ENCODE measurements at regions not wholly inside any gene's neighbourhood (a gene's known extent, or its start where the extent isn't known, plus 50 kb on each side); places are given as distances from the start of the nearest gene placed in this dataset.
"Not testable (repeated sequence)": the region's sequence is repeated elsewhere in the genome, so short reads cannot be mapped to it uniquely, and the experiment has no call there.

DNA sequence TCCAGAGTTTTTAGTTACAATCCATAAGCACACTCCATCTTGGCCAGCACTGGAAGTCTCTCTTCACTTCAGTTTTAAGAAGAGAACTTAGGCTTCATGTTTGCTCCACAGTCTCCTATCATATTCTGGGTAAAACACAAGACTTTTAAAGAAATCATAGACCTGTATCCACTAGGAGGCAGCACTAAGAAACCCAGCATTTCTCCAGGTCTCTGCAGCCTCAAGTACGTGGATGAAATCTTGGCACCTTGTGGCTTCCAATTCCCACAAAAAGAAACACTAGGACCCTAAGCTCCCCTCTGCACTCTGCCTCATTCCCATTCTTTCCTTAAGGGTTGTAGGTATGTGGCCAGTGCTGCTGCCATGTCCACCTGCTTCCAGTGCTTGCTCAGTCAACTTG, 367.3 kb upstream of the CASK start:
- DNase-seq = no peak

DNA sequence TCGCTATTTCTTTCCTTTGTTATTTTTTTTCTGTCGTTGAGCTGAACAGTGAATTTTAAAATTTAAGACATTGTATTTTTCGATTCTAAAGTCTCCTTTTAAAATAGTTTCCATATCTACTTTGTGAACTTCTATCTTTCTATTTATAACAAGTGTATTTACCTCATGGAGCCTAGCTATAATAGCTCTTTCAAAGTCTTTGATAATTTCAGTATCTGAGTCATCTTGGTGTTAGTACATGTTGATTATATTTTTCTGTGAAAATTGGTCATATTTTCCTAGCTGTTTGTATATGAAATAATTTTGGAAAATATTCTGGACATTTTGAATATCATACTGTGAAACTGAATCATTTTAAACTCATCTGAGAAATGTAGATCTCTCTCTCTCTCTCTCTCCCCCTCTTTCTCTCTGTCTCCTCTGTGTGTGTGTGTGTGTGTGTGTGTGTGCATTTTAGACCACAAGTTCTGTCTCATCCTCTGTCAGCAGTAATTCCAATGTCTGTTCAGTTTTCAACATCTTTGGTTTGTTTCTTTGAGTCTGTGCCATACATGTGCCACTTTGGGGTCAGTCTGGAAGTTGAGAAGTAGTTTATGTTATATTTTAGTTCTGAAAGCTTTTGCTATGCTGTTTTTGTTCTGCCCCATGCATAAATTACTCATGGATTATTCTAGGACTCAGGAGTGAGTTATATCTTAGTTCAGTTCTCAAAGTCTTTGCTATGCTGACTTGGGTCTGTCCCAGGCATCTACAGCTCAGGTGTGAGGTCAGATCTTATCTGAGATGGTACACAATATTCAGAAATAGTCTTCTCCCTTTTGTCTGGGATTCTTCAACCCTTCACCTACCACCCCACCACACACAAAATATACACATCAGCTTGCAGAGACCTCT, 366.4 kb upstream of the CASK start:
- no peak for DNase-seq

DNA sequence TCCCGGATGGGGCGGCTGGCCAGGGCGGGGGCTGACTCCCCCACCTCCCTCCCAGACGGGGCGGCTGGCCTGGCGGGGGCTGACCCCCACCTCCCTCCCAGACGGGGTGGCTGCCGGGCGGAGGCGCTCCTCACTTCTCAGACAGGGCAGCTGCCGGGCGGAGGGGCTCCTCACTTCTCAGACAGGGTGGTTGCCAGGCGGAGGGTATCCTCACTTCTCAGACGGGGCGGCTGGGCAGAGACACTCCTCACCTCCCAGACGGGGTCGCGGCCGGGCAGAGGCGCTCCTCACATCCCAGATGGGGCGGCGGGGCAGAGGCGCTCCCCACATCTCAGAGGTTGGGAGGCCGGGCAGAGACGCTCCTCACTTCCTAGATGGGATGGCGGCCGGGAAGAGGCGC, 362.3 kb upstream of the CASK start:
- DNase-seq = not testable (repeated sequence)

DNA sequence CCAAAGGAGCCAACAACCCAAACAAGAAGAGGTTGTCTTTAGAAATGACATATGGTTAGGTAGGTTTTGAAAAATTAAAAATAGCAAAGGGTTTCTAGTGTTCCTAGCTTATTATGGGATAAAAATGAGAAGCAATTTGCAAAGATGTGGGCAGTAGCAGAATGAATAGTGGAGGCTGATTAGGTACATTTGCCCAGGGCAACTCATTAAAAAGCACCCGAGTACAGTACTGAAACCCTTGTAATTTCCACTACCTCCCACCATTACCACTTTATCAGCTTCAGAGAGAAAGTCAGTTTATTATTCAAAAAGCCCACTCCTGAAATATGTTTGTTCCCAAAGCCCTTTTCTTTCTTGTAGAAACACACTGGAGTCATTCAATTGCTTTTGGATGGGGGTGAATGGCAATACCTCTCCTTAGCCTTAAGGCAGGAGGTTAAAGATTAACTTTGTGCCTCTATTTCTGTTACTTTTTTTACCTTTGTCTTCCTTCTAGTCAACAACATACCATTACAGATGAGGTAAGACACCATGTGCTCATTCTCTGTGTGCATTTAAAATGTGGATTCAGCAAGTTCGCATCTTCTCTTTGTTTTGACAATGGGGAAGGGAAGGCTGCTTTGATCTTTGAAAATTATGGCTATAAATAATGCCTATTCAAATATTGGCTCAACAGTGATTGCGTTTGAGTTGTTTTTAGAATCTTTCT, 353.8 kb upstream of the CASK start:
- no peak for DNase-seq

DNA sequence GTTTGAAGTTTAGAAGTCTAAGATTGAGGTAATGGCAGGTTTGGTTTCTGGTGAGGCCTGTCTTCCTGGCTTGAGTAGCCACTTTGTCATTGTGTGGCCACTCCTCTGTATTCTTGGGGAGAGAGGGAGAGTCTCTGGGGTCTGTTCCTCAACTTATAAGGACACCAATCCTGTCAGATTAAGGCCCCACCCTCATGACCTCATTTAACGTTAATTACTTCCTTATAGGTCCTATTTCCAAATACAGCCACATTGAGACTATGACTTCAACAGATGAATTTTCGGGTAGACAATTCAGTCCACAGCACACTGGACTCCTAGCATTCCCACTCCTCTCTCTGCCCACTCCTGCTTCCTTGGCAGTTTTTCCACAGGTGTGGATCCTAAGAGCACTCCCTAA, 350.8 kb upstream of the CASK start:
- no peak for DNase-seq

DNA sequence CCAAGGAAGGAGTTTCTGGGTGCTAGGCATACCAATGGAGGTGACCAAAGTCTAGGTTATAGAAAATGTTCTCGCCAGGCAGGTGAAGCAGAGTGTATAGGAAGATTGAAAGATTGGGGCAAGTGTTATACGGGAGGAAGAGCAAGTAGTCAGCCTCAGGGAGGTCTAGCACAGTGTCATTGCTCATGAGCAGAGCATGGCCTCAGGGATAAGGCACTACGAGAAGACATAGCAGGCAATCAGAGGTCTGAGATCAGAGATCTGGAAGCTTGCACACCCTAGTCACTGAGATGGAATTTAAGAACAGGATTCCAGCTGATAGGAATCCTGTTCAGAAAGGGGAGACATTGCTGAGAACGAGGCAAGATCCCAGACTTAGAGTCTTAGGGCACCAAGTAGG, 350.0 kb upstream of the CASK start:
- no peak for DNase-seq

DNA sequence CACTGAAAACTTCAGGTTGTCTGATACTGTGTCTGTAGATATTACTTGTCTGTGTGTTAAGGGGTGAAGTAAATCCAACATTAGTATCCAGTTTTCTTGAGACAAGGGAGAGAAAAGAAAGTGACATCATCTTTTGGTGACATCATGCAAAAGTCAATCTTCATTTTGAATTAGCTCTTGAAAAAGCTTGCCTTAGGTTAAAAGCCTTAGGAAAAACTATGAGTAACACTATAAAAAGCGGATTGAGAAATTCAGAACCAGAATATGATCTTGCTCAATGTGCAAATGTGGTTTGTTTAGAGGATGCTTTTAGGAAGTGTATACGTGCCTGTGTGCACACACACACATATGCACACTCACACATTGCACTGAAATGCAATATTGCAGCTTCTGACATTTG, 345.8 kb upstream of the CASK start:
- DNase-seq = peak; percentile 14

DNA sequence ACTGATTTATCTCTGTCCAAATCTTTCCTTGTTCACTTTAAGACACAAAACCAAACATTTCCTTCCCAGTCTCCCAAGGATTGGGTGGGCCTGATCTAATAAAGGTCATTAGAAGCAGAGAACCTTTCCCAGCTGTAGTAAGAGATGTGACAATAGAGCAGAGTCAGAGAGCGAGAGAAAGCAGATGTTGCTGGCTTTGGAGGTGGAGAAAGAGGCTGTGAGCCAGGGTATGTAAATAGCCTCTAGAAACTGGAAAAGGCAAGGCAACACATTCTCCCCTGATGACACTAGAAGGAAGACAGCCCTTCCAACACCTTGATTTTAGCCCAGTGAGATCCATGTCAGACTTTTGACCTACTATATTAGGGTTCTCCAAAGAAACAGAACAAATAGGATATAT, 337.5 kb upstream of the CASK start:
- no peak for DNase-seq

DNA sequence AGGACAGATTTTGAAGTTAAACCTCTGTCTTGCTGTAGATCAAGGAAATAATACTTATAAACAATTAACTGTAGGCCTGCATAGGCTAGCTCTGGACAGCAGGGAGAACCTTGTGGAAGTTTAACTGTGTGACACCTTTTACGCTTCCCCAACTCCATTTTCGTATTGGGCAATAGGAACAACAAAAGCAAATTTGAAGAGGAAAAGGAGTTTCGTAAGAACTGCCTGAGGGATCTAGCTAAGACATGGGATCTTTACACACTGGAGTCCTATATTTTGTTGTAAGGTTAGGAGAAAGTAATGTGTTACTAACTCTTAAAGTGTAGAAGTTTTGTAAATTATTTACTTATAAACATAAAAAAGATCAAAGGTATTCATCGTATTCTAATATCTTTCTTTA, 324.9 kb upstream of the CASK start:
- DNase-seq = no peak

DNA sequence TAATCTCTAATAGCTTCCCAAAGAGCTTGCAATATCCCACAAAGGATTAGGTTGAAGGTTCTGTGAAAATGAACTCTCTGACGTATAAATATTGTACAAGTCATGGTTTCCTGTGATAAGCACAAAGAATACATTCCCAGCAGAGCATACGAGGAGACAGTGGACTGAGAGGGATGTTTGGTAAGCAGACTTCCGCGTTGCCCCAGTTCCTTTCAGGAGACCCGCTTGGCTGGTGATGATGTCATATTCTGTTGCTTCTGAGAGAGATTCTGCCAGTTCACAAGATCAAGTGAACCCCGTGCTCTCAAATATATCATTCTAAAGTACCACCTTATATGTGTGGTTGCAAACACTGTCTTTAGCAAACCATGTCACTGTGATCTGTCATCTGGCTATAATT, 323.9 kb upstream of the CASK start:
- no peak for DNase-seq

DNA sequence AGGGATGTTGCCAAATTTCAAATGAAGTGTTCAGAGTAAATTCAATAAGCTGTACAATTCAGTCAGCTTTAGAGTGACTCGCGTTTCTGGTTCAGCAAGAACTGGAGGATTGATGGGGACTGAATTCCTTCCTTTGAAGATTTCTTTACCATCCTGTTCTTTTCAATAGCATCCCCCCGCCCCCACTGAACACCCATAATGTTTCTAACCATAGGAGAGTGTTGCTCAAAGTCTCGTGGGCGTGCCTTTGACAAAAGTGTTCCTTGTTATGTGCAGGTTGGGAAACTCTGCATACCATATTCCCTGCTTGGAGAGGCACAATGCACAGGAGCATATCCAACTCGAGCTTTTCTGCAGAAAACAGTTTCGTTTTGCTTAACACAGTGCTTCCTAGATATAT, 323.5 kb upstream of the CASK start:
- DNase-seq = no peak

DNA sequence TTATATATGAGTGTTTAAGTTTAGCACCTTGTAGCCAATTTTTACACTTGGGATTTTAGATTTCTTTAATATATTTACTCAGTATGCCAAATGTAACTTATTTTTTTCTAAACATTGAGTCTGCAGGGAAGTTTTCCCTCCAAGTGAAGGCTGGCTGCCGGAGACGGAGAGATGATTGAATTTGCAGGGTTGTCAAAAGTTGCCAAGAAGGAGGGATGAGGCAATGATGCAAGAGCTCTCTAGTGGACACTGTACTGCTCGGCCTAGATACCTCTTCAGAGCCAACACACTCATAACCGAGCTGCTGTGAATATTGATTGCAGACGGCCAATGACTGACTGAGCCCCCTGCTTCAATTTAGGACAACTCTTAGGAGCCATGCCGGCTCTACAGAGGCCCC, 318.6 kb upstream of the CASK start:
- DNase-seq = peak; percentile 26

DNA sequence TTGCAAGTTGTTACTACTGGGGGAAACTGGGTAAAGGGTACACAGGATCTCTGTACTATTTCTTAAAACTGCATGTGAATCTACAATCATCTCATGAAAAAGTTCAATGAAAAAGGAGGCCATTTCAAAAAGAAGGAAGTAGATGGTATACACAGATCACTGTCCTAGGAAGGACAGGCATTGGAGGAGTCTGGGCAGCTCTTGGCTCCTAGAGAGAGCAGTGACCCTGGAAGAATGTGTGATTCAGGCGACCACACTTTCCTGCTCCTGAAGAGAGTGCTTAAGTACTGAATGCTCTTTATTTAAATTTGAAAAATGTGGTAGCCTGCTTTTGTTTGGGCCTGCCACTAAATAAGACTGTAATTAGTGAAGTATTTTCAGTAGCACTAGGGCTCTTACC, 318.1 kb upstream of the CASK start:
- no peak for DNase-seq

DNA sequence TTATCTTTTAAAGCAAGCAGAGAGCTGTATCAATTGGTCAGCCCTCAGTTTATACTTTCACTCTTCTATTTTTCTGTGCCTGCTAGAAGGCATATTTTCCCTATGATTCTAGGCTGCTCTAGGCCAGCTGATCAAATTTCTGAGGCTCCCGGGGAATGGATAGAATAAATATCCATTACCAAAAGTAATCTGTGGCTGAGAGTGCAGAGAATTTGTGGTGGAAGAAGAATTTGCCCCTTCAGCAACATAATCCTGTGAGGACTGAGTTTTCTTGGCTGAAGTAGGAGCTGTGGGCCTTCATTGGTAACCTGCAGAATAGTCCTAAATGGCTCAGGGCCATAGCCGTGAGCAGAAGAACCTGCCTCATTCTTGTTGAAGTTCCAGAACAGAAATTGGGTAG, 314.6 kb upstream of the CASK start:
- DNase-seq = no peak

DNA sequence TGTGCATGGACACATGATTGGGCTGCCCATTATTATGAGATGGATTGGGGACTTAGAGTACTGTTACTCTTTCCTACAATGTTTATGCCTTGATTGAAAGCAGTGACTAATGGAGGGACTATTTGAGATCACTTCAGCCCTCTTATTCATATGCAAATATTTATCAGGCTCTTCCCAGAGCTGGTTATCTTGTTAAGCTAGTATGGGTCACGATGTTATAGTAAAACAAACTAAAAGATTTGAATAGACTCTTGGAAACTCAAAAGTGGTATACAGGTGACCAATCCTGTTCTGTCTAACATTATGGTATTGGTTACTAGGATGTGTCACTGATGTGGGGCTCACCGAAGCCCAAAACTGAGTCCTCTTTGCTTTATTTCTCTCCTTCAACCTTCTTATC, 306.2 kb upstream of the CASK start:
- no peak for DNase-seq

DNA sequence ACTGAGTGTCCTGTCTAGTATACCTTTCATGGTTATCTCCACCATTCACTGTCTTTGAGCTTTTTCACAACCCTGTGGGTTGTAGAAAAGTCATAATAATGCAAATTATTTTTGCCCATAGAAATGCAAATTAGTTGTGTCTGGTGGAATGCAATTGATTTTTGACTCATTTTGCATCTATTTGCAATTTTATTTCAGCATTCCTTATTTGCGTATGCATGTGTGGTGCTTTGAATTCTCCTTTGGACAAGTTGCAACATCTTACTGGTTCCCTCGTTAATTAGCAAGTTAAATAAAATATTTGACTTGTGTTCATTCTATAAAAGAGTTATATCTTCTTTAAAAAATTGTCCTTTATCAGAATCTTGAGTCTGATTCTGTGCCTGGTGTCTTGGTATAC, 297.3 kb upstream of the CASK start:
- DNase-seq = no peak

DNA sequence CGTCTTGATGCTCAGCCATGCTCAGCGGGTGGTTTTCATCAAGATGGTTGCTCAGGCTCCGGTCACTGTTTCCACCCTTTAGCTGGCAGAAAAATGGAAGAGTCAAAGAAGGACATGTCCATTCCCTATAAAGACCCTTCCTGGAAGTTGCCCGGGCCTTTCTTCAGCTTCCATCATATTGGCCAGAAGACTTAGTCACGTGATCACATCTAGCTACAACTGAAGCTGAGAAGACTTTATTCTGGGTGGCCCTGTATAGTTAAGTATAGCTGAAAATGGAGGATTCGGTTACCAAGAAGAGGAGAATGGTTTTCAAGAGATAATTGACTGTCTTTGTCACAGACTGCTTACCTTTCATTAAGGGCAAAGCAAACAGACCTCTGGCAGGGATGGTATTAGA, 296.7 kb upstream of the CASK start:
- DNase-seq = no peak

DNA sequence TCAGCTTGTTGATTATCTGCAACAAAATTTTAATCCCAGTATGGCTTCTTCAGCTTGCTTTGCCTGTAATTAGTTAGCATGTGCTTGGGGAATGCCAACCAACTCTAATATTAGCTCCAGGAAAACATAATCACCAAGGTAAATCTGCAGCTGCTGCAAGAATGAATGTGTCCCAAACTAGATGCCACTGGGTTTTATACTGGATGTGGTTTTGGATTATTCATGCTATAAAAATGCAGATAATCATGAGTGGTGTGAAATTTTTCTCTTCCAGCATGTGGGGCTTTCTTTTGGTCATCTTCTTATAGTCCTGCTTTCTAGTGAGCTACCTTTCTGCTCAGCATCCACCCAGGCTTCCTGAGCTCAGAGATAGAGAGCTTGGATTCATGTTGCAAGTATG, 295.9 kb upstream of the CASK start:
- no peak for DNase-seq

DNA sequence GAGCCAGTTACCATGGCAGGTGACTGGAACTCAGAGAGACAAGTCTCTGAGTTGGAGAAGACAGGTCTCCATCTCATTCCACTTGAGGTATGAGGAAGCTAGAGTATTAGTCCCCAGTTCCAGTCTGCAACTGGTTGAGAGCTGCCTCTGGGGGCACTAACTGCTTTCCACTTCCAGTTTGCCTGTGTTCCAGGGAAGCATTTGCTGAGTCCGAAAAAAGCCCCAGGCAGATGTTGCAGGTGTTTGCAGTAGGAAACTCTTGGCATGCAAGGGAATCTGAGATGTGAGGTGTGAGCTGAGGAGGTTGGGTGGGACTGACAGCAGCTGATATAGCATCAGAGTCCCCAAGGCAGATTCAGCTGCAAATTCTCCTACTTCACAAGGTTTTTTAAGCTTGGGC, 272.2 kb upstream of the CASK start:
- DNase-seq = no peak

DNA sequence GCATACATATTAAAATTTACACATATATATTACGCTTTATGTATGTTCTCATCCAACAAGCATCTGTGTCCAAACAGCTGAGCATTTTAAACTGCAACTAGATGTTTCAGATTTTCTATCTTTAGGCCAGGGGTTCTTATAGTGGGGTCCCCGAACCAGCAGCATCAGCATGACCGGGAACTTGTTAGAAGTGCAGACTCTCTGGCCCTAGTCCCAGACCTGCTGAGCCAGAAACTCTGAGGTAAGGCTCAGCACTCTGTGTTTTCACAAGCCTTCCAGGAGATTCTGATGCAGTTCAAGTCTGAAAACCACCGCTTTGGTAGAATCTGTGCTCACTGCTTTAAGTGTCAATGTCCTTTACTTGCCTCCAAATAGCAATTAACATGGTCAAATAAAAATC, 266.2 kb upstream of the CASK start:
- no peak for DNase-seq

DNA sequence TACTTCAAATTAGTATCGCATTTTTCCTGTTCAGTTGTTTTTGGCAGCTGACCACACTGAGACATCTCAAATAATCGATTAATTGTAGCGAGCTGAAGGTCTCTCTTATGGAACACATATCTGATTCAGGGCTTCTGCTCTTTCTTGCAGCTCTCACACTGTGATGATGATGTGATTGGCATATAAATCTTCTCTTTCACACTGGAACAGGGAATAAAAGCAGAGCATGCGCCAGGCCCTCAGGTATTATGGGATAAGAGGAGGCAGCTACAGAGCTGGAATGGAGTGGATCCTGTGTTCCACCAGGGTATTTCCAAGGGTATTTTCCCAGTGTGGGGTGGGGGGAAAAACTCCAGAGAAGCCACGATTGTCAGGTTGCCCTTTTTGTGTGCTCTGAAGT, 265.4 kb upstream of the CASK start:
- DNase-seq = no peak

DNA sequence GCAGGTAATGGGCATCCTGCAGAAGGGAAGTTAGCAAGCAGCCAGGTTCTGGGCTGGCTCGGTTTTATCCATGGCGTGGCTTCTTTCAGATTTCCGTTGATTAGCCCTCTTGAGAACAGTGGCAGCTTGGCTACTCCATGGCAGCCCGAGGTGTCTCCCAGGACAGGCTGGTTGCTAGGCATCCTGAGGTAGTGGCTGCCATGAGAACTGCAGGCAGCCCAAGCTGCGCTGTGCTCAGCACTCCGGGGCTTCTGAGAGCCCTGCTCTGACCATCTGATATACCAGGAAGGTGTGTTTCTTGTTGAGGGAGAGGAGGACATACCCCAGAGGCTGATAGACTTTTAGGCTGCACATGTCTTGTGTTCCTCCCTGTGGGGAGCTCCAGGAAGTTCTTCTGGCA, 253.4 kb upstream of the CASK start:
- no peak for DNase-seq

DNA sequence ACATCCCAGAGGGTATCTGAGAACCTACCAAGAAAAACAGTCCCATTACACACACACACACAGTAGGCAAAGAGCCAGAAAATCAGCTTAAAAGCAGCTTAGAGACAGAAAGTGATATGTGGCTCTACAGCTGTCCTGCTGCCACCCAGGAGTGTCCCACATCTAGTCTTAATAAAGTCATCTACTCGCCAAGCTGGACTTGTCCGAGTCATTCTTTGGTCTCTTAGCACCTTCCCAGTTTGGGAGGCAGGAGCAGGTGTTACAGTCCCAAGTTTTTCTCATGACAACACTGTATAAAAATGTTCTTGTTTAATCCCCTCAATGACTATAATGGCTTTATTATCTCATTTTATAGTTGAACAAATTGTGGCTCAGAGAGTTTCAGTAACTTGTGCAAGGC, 252.5 kb upstream of the CASK start:
- DNase-seq = no peak

DNA sequence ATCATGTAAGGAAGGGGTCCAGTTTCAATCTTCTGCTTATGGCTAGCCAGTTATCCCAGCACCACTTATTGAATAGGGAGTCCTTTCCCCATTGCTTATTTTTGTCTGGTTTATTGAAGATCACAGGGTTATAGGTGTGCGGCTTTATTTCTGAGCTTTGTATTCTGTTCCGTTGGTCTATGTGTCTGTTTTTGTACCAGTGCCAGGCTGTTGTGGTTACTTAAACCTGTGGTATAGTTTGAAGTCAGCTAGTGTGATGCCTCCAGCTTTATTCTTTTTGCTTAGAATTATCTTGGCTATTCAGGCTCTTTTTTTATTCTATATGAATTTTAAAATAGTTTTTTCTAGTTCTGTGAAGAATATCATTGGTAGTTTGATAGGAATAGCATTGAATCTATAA, 234.6 kb upstream of the CASK start:
- DNase-seq = not testable (repeated sequence)
